Left lung (tissue), 4 donors: ENCODE measurements at regions not wholly inside any gene's neighbourhood (a gene's known extent, or its start where the extent isn't known, plus 50 kb on each side); places are given as distances from the start of the nearest gene placed in this dataset.

Experiments
- ATAC-seq: fragments of 200-7000 bp; cut with Tn5 transposase; one replicate; pipeline ENCODE4 v1.9.1; 2020; ENCODE audit warnings: moderate library complexity
- DNase-seq, 4 donors: peaks; one replicate each; pipeline ENCODE4 v3.0.0-alpha.2; 2013 to 2020
- H3K27ac ChIP-seq, 2 donors: fragments of 200-600 bp; sonication (generic) in 1 of 2; one replicate each; pipeline versions ENCODE4 v1.5.0 to v1.8.0; 2020 to 2021
- H3K27me3 ChIP-seq, 2 donors: fragments of 200-600 bp; sonication (generic) in 1 of 2; one replicate each; pipeline versions ENCODE4 v1.5.0 to v1.8.0; 2020 to 2021
- H3K36me3 ChIP-seq, 2 donors: fragments of 200-600 bp; sonication (generic) in 1 of 2; one replicate each; pipeline versions ENCODE4 v1.5.0 to v1.8.0; 2020 to 2021
- H3K4me1 ChIP-seq, 2 donors: fragments of 200-600 bp; one replicate each; pipeline ENCODE4 v1.8.0; 2021
- H3K4me3 ChIP-seq, 2 donors: fragments of 200-600 bp; sonication (generic) in 1 of 2; one replicate each; pipeline versions ENCODE4 v1.5.0 to v1.8.0; 2020 to 2021; ENCODE audit warnings: mild to moderate bottlenecking in 1 of 2
- H3K9me3 ChIP-seq, 2 donors: fragments of 200-600 bp; sonication (generic) in 1 of 2; one replicate each; pipeline versions ENCODE4 v1.5.0 to v1.8.0; 2020 to 2021
- intact Hi-C, 2 donors: fragments of 100-400 bp; cut with DNase I; formaldehyde crosslinking; loops; one replicate each; pipeline versions ENCODE4 v1.11.2 to v1.14.2; 2022
- TF ChIP-seq, protein P1 (sequence below), 2 donors: fragments of 200-600 bp; sonication (generic) in 1 of 2; IDR thresholded peaks; one replicate each; pipeline versions ENCODE4 v1.5.0 to v1.8.0; 2021; ENCODE audit warnings: antibody characterized with exemption in 2 of 2
- donor health status: DM: no; HTN: yes; CAD: no.
- donor health status: DM: no; HTN: no; CAD: no.

DNA sequence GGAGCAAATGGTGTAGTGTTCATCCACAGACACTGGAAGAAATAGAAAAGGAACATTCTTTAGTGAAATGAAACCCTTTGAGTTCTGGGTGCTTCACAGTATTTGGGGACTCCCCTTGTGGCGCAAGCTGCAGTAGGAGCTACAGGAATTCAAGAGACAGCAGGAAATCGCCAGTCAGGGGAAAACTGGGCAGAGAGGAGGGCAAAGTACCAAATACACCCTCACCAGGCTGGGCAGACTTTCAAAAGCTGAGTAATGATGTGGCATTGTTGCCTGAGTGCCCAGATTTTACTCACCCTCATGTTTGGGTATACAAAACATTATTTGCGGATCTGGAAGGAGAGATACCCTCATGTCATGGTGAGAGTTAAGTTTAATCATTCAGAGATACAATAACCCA lies 97.9 kb downstream of the SOD2 start:
- H3K4me3 ChIP-seq: no peak overlapping the region
- H3K36me3 ChIP-seq: no peaks in the 10 kb centered on the region
- peak overlapping the region in 1 of 2 donors; percentile 7 for H3K27ac ChIP-seq
- H3K9me3 ChIP-seq: no peaks in the 10 kb centered on the region
- intact Hi-C loops: no loop called here
- TF ChIP-seq, protein P1, sequence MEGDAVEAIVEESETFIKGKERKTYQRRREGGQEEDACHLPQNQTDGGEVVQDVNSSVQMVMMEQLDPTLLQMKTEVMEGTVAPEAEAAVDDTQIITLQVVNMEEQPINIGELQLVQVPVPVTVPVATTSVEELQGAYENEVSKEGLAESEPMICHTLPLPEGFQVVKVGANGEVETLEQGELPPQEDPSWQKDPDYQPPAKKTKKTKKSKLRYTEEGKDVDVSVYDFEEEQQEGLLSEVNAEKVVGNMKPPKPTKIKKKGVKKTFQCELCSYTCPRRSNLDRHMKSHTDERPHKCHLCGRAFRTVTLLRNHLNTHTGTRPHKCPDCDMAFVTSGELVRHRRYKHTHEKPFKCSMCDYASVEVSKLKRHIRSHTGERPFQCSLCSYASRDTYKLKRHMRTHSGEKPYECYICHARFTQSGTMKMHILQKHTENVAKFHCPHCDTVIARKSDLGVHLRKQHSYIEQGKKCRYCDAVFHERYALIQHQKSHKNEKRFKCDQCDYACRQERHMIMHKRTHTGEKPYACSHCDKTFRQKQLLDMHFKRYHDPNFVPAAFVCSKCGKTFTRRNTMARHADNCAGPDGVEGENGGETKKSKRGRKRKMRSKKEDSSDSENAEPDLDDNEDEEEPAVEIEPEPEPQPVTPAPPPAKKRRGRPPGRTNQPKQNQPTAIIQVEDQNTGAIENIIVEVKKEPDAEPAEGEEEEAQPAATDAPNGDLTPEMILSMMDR (IDR thresholded peaks at IDR 0.05): no peak
- no peaks in the 10 kb centered on the region for H3K4me1 ChIP-seq
- H3K27me3 ChIP-seq: no peaks in the 10 kb centered on the region
- DNase-seq (no peak), ATAC-seq (peak; percentile 59)

DNA sequence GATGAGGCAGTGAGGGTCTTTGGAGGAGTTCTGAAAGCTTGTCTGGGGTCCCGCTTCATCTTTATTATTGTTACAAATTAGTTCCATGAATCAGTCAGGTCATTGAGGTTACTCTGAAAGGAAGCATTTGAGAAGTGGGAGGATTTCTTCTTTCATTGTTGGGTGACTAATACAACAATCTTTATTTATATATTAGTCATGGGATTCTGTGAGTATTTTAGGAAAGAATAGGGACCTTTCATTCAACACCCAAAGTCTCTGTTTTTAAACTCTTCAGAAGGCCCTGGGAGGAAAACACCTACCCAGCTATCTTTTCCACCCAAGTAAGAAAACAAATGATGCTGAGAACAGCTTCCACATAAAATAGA lies 98.3 kb downstream of the SOD2 start:
- no peaks in the 10 kb centered on the region for H3K27me3 ChIP-seq
- H3K4me3 ChIP-seq: no peak overlapping the region
- no peak overlapping the region for H3K27ac ChIP-seq
- DNase-seq (no peak), ATAC-seq (peak; percentile 65)
- intact Hi-C loops: no loop called here
- no peaks in the 10 kb centered on the region for H3K4me1 ChIP-seq
- no peaks in the 10 kb centered on the region for H3K36me3 ChIP-seq
- TF ChIP-seq, protein P1 (IDR thresholded peaks at IDR 0.05): no peak
- H3K9me3 ChIP-seq: no peaks in the 10 kb centered on the region

DNA sequence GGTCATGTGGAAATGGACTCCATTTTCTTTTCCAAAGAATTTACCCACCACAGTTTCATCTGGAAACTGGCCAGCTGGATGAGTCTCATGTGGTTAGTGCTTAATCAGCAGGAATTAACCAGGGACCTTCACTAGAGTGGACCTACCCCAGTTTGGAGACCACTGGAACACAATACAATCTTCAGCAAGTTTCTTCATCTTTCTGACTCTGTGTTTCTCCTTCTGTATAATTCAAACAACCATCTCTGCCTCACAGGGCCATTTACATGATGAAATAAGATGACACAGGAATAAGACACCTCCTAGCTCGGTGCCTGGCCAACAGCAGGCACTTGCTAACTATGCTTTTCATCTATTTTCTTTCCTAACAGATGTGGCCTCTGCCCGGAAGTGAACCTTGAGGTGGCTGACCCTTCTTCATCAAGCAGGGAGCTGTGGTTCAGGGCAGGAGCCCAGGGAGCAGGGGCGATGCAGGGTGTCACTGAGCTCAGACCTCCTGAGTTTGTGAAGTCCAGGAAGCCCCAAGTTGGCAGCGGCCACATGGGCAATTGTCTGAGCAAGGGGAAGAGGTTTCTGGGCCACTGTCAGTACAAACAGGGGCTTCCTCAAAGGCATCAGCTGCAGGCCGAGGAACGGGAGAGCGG lies 98.8 kb downstream of the SOD2 start:
- H3K27me3 ChIP-seq: no peaks in the 10 kb centered on the region
- no peaks in the 10 kb centered on the region for H3K9me3 ChIP-seq
- no peaks in the 10 kb centered on the region for H3K36me3 ChIP-seq
- DNase-seq (no peak), ATAC-seq (no peak)
- H3K4me3 ChIP-seq: no peak overlapping the region
- H3K27ac ChIP-seq: no peak overlapping the region
- no peaks in the 10 kb centered on the region for H3K4me1 ChIP-seq
- intact Hi-C loops: no loop called here
- TF ChIP-seq, protein P1 (IDR thresholded peaks at IDR 0.05): no peak

DNA sequence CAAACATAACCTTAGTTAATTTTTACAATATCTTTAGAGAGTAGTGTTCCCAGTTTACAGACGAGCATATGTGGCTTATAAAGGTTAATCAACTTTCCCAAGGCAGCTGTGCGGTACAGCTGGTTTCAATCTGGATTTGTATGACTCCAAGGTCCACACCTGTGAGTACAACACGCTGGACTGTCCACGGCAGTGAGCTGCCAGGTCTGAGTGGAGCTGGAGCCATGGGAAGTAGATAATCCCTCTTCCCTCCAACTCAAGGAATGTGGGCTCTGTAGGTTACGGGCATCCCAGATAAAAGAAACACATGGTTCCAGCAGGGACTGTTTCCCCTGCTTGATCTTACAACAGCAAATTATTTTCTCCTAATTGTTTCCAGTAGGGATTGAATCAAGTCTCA lies 102.2 kb downstream of the SOD2 start:
- DNase-seq: no peak
- Histone ChIP-seq H3K27me3 (no peaks in the 10 kb centered on the region), H3K4me3 (no peak overlapping the region), H3K27ac (no peak overlapping the region), H3K9me3 (no peaks in the 10 kb centered on the region), H3K36me3 (no peaks in the 10 kb centered on the region), H3K4me1 (no peaks in the 10 kb centered on the region)
- ATAC-seq: no peak
- intact Hi-C loops: no loop called here
- TF ChIP-seq, protein P1 (IDR thresholded peaks at IDR 0.05): no peak

DNA sequence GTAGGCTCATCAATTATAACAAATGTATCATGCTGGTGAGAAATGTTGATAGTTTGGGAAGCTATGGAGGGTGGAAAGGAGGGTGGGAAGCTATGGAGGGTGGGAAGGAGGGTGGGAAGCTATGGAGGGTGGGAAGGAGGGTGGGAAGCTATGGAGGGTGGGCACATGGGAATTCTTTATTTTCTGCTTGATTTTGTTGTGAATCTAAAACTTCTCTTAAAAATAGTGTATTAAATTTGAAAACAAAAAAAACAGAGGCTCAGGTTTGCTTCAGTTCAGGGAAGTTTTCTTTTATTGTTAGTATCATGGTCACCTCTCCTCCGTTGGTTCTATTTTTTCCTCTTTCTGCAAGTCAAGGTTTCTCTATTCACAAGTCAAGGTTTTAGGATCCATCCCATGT lies 106.4 kb downstream of the SOD2 start:
- H3K36me3 ChIP-seq: no peaks in the 10 kb centered on the region
- no peaks in the 10 kb centered on the region for H3K27me3 ChIP-seq
- ATAC-seq: no peak
- H3K4me3 ChIP-seq: no peak overlapping the region
- TF ChIP-seq, protein P1 (IDR thresholded peaks at IDR 0.05): no peak
- H3K9me3 ChIP-seq: no peaks in the 10 kb centered on the region
- H3K27ac ChIP-seq: no peak overlapping the region
- no peaks in the 10 kb centered on the region for H3K4me1 ChIP-seq
- no peak for DNase-seq
- intact Hi-C loops: no loop called here
